HG03521 (cell line): ENCODE measurements at regions not wholly inside any gene's neighbourhood (a gene's known extent, or its start where the extent isn't known, plus 50 kb on each side); places are given as distances from the start of the nearest gene placed in this dataset.
"Not testable (repeated sequence)": the region's sequence is repeated elsewhere in the genome, so short reads cannot be mapped to it uniquely, and the experiment has no call there.

Source experiments
- ATAC-seq: cut with Tn5 transposase; IDR thresholded peaks from one replicate; pipeline ENCODE4 v1.9.1; 2021; ENCODE audit warnings: mild to moderate bottlenecking, moderate library complexity; ENCODE audit not compliant: unreplicated experiment

GRCh38 chr1:59194621-59195020 is 102.3 kb upstream of the FGGY start:
- no peak for ATAC-seq

DNA sequence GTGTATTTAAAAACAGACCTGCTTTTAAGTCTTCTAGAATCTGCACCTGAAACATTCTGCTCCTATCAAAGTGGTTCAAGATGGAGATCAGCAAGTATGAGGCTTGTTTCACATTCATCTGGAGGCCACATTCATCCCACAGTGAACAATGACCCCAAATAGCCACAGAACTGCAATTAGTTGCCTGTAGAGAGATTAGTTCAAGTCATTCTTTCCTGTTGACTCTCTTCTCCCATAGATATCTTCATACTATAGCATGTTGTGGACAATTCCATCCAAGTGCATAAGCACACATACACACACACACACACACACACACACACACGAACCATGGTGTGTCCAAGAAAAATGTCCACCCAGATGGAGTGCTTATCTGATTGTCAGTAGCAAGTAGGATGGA is 101.7 kb upstream of the FGGY start:
- no peak for ATAC-seq

GRCh38 chr1:59198564-59198963 is 98.3 kb upstream of the FGGY start:
- no peak for ATAC-seq

GRCh38 chr1:59199147-59199546 is 97.7 kb upstream of the FGGY start:
- ATAC-seq = no peak

- no peak for ATAC-seq
Observed at GRCh38 chr1:59199719-59200376, 97.0 kb upstream of the FGGY start.

DNA sequence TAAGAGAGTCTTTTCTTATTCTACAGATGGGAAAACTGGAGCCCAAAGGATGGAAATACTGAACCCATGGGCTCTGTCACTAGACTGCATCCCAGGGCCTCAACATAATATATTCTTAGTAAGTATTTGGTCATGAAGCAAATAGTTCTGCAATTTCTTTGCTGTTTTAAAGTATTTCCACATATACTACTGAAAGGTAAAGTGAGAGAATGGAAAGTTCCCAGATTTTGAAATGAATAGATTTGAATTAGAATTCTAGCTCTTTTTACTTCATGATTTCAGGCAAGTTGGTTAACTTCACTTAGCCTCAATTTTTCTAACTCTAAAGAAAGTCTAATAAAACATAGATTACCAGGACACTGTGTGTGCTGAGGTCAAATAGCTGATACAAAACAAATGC is 95.6 kb upstream of the FGGY start:
- no peak for ATAC-seq

- no peak for ATAC-seq
Observed at GRCh38 chr1:59202455-59202854, 94.4 kb upstream of the FGGY start.

DNA sequence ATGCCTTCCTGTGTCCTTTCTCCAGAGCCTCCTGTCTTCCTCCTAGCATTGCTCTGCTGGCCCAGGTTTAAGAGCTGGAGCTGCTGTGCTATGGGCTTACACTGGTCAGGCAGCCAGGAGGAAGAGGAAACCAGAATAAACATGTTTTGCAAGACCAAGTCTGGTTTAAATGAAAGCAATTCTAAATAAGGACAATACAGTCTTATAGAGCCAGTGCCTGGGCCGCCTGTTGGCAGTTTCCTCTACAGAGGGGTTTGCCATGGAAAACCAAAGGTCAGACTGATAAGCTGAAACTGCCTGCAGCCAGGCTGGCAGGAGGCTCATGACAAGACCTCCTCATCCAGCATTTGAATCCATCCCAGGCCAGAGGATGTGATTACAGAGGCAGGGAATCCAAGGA is 92.9 kb upstream of the FGGY start:
- ATAC-seq = no peak

DNA sequence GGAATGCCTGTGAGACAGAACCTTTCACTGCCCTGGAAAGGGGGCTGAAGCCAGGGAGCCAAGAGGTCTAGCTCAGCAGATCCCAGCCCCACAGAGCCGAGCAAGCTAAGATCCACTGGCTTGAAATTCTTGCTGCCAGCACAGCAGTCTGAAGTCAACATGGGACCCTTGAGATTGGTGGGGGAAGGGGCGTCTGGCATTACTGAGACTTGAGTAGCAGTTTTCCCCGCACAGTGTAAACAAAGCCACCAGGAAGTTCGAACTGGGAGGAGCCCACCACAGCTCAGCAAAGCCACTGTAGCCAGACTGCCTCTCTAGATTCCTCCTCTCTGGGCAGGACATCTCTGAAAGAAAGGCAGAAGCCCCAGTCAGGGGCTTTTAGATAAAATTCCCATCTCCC is 90.3 kb upstream of the FGGY start:
- not testable (repeated sequence) for ATAC-seq

DNA sequence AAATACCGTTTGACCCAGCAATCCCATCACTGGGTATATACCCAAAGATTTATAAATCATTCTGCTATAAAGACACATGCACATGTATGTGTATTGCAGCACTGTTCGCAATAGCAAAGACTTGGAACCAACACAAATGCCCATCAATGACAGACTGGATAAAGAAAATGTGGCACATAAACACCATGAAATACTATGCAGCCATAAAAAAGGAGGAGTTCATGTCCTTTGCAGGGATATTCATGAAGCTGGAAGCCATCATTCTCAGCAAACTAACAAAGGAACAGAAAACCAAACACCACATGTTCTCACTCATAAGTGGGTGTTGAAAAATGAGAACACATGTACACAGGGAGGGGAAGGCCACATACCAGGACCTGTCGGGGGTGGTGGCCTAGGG is 86.5 kb upstream of the FGGY start:
- ATAC-seq = not testable (repeated sequence)

DNA sequence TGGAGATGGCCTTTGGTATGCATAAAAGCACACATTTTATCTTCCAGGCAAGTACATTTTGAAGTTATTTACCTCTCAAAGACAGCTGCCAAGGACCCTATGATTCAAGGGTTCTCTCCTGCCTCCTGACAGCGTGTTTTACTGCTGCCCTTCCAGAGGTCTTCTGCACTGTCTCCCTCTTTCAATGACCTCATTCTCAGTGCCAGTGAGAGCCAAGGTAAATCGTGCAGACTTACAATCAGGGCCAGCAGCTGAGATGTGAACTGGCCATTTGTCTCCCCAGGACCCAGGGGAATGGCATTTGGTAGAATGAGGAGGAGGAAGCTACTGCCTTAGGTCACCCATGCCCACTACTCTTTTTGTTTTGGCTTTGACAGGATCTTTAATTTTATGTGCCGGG is 84.2 kb upstream of the FGGY start:
- ATAC-seq = no peak

DNA sequence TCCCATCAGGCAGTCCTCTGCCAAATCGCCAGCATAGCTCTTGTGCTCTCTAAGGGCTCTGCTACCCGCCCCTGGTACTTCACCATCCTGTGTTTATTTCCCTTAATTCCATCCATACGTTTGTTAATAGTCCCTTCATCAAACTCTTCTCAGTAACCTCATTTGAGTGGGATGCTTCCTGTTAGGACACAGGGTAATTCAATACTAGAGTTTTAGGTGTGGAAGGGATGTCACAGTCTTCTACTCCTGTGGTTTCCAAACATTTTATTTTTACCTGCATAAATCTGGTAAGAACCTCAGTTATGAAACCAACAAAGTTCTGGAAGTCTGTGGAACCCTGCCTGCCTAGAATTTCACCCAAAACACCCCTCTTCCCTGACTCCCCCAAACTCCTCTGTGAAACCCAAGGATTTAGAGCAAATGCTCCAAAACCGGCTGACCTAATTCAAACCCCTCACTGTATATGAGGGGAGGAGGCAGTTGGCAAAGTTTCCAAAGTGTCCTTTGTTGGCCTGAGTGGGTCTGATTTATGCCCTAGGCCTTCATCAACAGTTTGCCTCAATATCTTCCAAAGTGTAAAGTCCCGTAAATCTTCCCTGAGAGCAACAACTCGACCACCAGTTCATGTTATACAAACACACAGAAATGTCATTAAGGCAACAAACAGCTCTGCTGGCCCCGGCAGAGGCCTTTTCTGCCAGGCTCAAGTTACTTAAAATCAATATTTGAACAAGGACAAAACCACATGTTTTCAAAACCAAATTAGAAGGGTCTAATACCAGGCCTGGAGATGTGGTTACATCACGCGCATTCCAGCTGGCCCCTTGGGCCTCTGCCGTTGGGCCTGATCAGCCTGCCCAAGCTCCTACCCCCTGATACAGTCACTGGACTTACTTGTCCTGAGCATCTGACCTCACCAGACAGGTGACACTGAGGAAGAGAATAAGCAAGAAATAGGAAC is 82.4 kb upstream of the FGGY start:
- ATAC-seq = no peak

GRCh38 chr1:59215766-59216291 is 81.1 kb upstream of the FGGY start:
- no peak for ATAC-seq

- ATAC-seq = not testable (repeated sequence)
Observed at GRCh38 chr1:59217439-59217838, 79.5 kb upstream of the FGGY start.

- ATAC-seq = no peak
Observed at GRCh38 chr1:59218521-59219236, 78.2 kb upstream of the FGGY start.

DNA sequence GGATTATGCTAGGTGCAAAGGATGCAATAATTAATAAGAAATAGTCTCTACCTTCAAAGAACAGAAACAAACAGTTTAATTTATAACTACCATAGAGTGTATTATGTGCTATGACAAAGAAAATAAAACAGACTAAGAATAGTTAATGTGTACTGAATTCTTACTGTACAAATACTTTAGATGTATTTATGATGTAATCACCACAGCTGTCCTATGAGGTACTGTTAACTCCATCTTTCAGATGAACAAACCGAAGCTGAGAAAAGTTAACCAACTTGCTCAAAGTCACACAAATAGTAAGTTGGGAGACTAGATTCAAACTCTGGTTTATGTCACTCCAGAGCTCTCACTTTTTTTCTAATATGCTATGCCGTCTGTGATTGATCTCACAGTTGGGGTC is 77.0 kb upstream of the FGGY start:
- ATAC-seq = no peak

GRCh38 chr1:59220356-59220755 is 76.5 kb upstream of the FGGY start:
- ATAC-seq = no peak

- no peak for ATAC-seq
Observed at GRCh38 chr1:59223198-59223597, 73.7 kb upstream of the FGGY start.

DNA sequence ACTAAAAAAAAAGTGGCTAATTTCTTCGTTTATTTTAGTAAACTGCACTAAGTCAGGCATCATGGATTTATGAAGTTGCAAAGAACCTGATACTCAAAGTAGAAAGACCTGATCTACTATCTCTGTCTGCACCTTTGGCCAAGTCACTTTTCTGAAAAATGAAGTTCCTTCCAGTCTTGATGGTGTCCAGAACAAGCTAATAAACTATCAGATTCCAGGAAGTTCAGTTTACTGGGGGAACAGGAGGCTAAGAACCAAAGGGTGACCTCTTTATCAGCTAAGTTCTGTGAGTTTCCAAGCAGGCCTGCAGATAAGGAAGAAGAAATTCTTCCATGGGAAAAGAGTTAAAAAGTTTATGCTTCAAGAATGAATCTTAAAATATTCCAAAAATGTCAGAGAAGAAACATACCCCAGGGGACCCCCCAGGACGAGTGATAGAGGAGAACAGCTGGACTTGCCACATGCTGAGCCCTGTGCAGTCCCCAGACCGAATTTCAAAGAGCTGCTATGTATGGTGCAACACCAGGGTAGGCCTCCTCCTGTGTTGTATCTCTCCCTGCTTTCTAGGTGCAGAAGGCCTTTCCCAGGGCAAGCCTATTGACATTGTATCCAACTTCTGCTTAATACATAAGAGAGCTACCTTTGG is 72.8 kb upstream of the FGGY start:
- ATAC-seq = no peak

GRCh38 chr1:59225594-59226316 is 71.1 kb upstream of the FGGY start:
- ATAC-seq = no peak
